ENCODE measurements at regions not wholly inside any gene's neighbourhood (a gene's known extent, or its start where the extent isn't known, plus 50 kb on each side); places are given as distances from the start of the nearest gene placed in this dataset.

DNA sequence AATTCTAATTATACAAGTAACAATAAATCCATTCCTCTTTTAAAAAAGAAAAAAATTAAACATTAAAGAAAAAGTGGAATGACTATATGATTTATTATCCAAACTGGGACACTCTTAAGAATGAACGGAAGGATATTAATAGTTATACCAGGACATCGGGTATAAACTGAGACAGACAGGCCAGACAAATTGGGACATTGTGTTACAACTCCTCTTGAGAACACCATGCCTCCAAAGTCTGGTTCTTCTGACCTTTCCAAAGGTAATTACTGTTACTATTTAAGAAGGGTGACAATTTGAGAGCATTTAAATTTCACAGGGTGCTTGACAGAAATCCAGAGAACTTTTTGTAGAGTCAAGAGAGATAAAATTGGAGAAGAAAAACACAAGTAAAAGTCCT is 132.1 kb upstream of the MARCHF11 start:
- no peaks in the 10 kb centered on the region for H3K27me3 ChIP-seq (ENCODE audit: control insufficient read depth in 2 of 2, insufficient read depth in 2 of 2, low read length in 2 of 2)
- no peak overlapping the region for H3K4me2 ChIP-seq (replicated peaks; ENCODE audit: extremely low read depth, low read length, poor library complexity, severe bottlenecking)
- intact Hi-C loops (cut with micrococcal nuclease), result no loop called here
- Mint-ChIP-seq H3K4me3 (no peak overlapping the region), H3K36me3 (no peaks in the 10 kb centered on the region), H3K27ac (no peak overlapping the region), H3K9me3 (peaks cover 0 to 16% (median 2%) of the 10 kb centered on the region in 7 donors), H3K4me1 (no peaks in the 10 kb centered on the region), H3K27me3 (ENCODE audit: low read depth in 3 of 3) (peaks cover 0 to 2% (median 0%) of the 10 kb centered on the region in 3 donors)
- no peaks in the 10 kb centered on the region for H4K20me1 ChIP-seq (ENCODE audit: insufficient read depth, low read length)
- H3K9me3 ChIP-seq (replicated peaks in 1 of 2; ENCODE audit: control insufficient read depth in 1 of 2, insufficient read depth in 1 of 2, low read length in 2 of 2), result peaks cover 11 to 17% of the 10 kb centered on the region in 2 donors
- H3K4me1 ChIP-seq (ENCODE audit: control insufficient read depth in 1 of 2, insufficient read depth in 2 of 2, low read length in 2 of 2), result no peaks in the 10 kb centered on the region
- WGBS (ENCODE audit: insufficient coverage), result no CpG with 5 or more reads among the region's 2 CpGs
- TF ChIP-seq, protein P1, sequence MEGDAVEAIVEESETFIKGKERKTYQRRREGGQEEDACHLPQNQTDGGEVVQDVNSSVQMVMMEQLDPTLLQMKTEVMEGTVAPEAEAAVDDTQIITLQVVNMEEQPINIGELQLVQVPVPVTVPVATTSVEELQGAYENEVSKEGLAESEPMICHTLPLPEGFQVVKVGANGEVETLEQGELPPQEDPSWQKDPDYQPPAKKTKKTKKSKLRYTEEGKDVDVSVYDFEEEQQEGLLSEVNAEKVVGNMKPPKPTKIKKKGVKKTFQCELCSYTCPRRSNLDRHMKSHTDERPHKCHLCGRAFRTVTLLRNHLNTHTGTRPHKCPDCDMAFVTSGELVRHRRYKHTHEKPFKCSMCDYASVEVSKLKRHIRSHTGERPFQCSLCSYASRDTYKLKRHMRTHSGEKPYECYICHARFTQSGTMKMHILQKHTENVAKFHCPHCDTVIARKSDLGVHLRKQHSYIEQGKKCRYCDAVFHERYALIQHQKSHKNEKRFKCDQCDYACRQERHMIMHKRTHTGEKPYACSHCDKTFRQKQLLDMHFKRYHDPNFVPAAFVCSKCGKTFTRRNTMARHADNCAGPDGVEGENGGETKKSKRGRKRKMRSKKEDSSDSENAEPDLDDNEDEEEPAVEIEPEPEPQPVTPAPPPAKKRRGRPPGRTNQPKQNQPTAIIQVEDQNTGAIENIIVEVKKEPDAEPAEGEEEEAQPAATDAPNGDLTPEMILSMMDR (IDR thresholded peaks at IDR 0.05), result no peak
- DNase-seq, result no peak
- no peaks in the 10 kb centered on the region for H3K79me2 ChIP-seq (ENCODE audit: insufficient read depth, low read length)
- H3K27ac ChIP-seq (ENCODE audit: low read depth in 1 of 2, low read length in 2 of 2), result no peak overlapping the region
- no peak overlapping the region for H3K9ac ChIP-seq (ENCODE audit: insufficient read depth, low read length, poor library complexity, severe bottlenecking)
- H2AFZ ChIP-seq (ENCODE audit: insufficient read depth, low read depth, low read length, poor library complexity, severe bottlenecking), result no peak overlapping the region
- H3K36me3 ChIP-seq (replicated peaks in 1 of 2; ENCODE audit: control insufficient read depth in 1 of 2, insufficient read depth in 2 of 2, low read length in 2 of 2), result no peaks in the 10 kb centered on the region
- H3K4me3 ChIP-seq (replicated peaks in 1 of 3; ENCODE audit: low read depth in 2 of 3, low read length in 3 of 3), result no peak overlapping the region

DNA sequence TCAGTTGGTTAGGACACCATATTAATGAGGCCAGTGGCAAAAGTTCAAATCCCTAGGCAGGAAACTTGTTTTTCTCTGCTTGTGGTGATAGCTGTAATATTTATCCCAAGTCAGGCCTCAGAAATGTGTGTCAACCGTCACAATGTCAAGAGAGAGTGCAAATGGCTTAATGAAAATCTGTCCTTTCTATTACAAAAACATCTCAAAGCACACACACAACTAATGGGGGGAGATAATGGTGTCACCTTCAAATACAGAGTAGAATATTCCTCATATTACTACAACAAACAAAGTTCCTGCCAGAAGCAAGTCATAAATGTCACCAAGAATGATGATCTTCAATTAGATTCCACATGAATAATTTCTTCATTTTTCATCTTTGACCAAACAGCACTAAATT is 127.2 kb upstream of the MARCHF11 start:
- Histone ChIP-seq H3K4me1 (ENCODE audit: control insufficient read depth in 1 of 2, insufficient read depth in 2 of 2, low read length in 2 of 2) (no peaks in the 10 kb centered on the region), H3K9me3 (replicated peaks in 1 of 2; ENCODE audit: control insufficient read depth in 1 of 2, insufficient read depth in 1 of 2, low read length in 2 of 2) (peaks cover 2 to 4% of the 10 kb centered on the region in 2 donors), H3K4me2 (replicated peaks; ENCODE audit: extremely low read depth, low read length, poor library complexity, severe bottlenecking) (no peak overlapping the region), H3K27me3 (ENCODE audit: control insufficient read depth in 2 of 2, insufficient read depth in 2 of 2, low read length in 2 of 2) (no peaks in the 10 kb centered on the region), H3K9ac (ENCODE audit: insufficient read depth, low read length, poor library complexity, severe bottlenecking) (no peak overlapping the region), H2AFZ (ENCODE audit: insufficient read depth, low read depth, low read length, poor library complexity, severe bottlenecking) (no peak overlapping the region), H3K4me3 (replicated peaks in 1 of 3; ENCODE audit: low read depth in 2 of 3, low read length in 3 of 3) (no peak overlapping the region), H3K36me3 (replicated peaks in 1 of 2; ENCODE audit: control insufficient read depth in 1 of 2, insufficient read depth in 2 of 2, low read length in 2 of 2) (no peaks in the 10 kb centered on the region), H3K79me2 (ENCODE audit: insufficient read depth, low read length) (no peaks in the 10 kb centered on the region), H3K27ac (ENCODE audit: low read depth in 1 of 2, low read length in 2 of 2) (no peak overlapping the region), H4K20me1 (ENCODE audit: insufficient read depth, low read length) (no peaks in the 10 kb centered on the region)
- WGBS (ENCODE audit: insufficient coverage), result no CpG with 5 or more reads among the region's 1 CpG
- TF ChIP-seq, protein P1 (IDR thresholded peaks at IDR 0.05), result no peak
- intact Hi-C loops (cut with micrococcal nuclease), result no loop called here
- no peaks in the 10 kb centered on the region for H3K4me1 Mint-ChIP-seq
- H3K27ac Mint-ChIP-seq, result no peak overlapping the region
- H3K36me3 Mint-ChIP-seq, result no peaks in the 10 kb centered on the region
- H3K9me3 Mint-ChIP-seq, result peaks cover 0 to 13% (median 3%) of the 10 kb centered on the region in 7 donors
- no peaks in the 10 kb centered on the region for H3K27me3 Mint-ChIP-seq (ENCODE audit: low read depth in 3 of 3)
- no peak for DNase-seq
- H3K4me3 Mint-ChIP-seq, result no peak overlapping the region

Measured in CD14-positive monocyte (primary cell).